Activated naive CD8-positive, alpha-beta T cell treated with anti-CD3 and anti-CD28 coated beads for 36 hours (primary cell): ENCODE measurements at regions not wholly inside any gene's neighbourhood (a gene's known extent, or its start where the extent isn't known, plus 50 kb on each side); places are given as distances from the start of the nearest gene placed in this dataset.

Experiments
- DNase-seq: peaks from one replicate; pipeline ENCODE4 v3.0.0; 2021
- H3K27ac Mint-ChIP-seq: one replicate; pipeline ENCODE4 v1.8.0; 2022; ENCODE audit warnings: mild to moderate bottlenecking, moderate library complexity, mixed read lengths
- H3K27me3 Mint-ChIP-seq: one replicate; pipeline ENCODE4 v1.8.0; 2022; ENCODE audit warnings: mild to moderate bottlenecking, mixed read lengths
- H3K36me3 Mint-ChIP-seq: one replicate; pipeline ENCODE4 v1.8.0; 2021; ENCODE audit warnings: mild to moderate bottlenecking, mixed read lengths
- H3K4me1 Mint-ChIP-seq: one replicate; pipeline ENCODE4 v1.8.0; 2021; ENCODE audit warnings: mixed read lengths
- H3K4me3 Mint-ChIP-seq: one replicate; pipeline ENCODE4 v1.8.0; 2022; ENCODE audit warnings: mild to moderate bottlenecking, moderate library complexity, mixed read lengths
- H3K9me3 Mint-ChIP-seq: one replicate; pipeline ENCODE4 v1.8.0; 2022; ENCODE audit warnings: mixed read lengths

DNA sequence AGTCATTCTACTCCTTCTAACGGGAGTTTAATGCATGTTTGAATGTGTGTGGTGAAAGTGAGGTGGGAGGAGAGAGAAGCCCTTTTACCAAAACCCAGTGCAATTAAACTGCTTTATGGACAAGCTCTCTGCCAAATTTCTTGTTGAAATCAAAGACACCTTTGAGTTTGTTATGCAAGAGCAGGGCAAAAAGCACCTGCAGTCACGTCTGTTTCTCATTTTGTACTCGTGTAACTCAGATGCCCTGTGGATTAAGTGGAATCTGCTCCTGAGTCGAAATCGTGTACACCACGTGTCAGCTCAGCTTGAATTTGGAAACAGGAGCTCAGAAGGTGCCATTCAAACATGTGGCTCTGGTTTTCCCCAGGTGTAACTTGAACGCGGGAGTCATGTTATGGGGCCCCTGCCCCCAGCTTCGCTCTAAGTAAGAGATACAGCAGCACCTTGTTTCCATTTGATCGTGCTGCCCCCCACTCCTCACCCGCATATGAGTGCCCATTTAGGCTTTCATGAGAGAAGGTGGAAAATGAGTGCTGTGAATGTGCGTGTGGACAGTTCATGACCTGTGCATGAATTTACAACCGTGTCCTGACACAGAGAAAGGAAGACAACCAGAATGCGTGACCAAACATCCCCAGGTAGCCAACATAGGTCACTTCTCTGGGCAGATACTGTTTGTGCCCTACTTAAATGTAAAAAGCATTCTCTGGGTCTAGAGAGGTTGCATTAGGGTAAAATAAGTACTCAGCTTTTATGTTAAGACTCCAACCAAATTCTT is 347.0 kb upstream of the SLC30A5 start:
- H3K27ac Mint-ChIP-seq, result no peak overlapping the region
- no peak overlapping the region for H3K4me3 Mint-ChIP-seq
- no peaks in the 10 kb centered on the region for H3K36me3 Mint-ChIP-seq
- peaks cover 8% of the 10 kb centered on the region for H3K4me1 Mint-ChIP-seq
- DNase-seq, result no peak
- H3K27me3 Mint-ChIP-seq, result no peaks in the 10 kb centered on the region
- H3K9me3 Mint-ChIP-seq, result no peaks in the 10 kb centered on the region

DNA sequence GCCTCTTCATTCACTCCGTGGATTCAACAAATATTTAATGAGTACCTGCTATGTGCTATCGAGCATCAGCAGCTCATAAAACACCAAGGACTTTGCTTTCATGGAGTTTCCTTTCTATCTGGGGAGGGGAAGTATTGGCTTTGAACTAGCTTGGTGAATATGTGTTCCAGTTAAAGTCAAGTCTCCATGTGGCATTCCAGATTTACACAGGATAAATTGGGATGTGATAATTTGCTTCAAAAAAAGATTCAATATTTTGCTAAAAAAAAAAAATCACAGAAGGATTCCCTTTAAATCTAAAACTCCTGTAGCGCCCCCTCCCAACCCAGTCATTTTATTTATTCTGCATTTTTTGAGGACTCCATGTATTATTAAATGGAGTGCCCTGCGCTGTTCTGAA is 346.3 kb upstream of the SLC30A5 start:
- Mint-ChIP-seq H3K27me3 (no peaks in the 10 kb centered on the region), H3K4me3 (no peak overlapping the region), H3K4me1 (peaks cover 8% of the 10 kb centered on the region), H3K9me3 (no peaks in the 10 kb centered on the region), H3K27ac (no peak overlapping the region), H3K36me3 (no peaks in the 10 kb centered on the region)
- no peak for DNase-seq

DNA sequence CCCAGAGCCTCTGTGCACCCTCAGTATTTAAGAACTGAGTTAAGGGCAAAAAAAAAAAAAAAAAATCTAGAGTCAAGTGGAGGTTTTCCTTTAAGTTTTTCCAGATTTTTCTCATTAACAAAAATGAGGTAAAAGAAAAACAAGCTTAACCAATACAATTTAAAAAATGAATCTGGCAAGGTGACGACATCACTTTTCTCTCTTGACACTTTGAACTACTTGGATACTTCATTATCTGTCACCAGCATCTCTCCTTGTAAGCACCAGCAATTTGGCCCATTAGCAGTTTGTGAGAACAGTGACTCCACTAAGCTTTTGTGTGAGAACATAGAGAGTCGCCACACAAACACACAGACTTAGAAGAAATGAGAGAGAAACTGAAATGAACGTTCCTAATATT is 345.7 kb upstream of the SLC30A5 start:
- no peaks in the 10 kb centered on the region for H3K9me3 Mint-ChIP-seq
- no peaks in the 10 kb centered on the region for H3K36me3 Mint-ChIP-seq
- no peak overlapping the region for H3K27ac Mint-ChIP-seq
- no peak overlapping the region for H3K4me3 Mint-ChIP-seq
- no peaks in the 10 kb centered on the region for H3K27me3 Mint-ChIP-seq
- DNase-seq, result no peak
- H3K4me1 Mint-ChIP-seq, result peaks cover 8% of the 10 kb centered on the region

DNA sequence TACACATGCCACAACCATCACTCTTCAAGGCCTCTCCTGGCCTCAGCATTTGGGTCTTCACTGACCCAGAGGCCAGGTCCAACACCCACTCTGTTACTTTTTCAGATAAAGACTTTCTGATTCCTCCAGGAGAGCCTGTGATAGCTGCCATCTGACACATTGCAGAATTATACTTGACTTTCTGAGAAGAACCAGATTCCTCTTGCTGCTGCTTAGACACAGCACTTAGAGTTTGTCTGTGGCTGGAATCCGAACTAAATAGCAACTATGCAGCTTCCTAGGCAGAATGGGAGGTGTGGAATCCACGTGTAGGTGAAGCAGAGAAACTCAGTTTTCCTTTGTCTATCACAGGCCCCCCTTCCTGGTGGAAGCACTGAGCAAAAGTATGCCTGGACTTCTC is 344.7 kb upstream of the SLC30A5 start:
- H3K4me1 Mint-ChIP-seq, result peaks cover 9% of the 10 kb centered on the region
- H3K27ac Mint-ChIP-seq, result no peak overlapping the region
- no peak overlapping the region for H3K4me3 Mint-ChIP-seq
- no peaks in the 10 kb centered on the region for H3K36me3 Mint-ChIP-seq
- no peaks in the 10 kb centered on the region for H3K27me3 Mint-ChIP-seq
- no peak for DNase-seq
- H3K9me3 Mint-ChIP-seq, result no peaks in the 10 kb centered on the region

DNA sequence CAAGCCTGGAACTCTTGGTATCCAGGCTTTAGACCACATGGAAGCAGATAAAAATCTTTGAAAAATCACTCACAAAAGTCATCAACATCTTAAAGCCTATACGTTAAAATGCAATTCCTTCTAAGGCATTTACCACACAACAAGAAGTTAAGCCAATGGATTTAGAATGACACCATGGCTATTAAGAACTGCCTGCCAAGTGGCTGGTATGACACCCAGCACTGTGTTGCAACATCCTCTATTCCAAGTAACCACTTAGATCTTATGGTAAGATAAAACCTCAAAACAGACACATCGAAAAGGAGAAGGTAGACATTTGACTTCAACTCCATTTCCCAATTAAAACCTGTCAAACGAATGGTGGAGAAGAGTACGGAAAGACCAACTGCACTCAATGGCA is 344.2 kb upstream of the SLC30A5 start:
- H3K27ac Mint-ChIP-seq, result no peak overlapping the region
- H3K27me3 Mint-ChIP-seq, result no peaks in the 10 kb centered on the region
- DNase-seq, result no peak
- H3K9me3 Mint-ChIP-seq, result no peaks in the 10 kb centered on the region
- H3K4me3 Mint-ChIP-seq, result no peak overlapping the region
- no peaks in the 10 kb centered on the region for H3K36me3 Mint-ChIP-seq
- H3K4me1 Mint-ChIP-seq, result peaks cover 9% of the 10 kb centered on the region

DNA sequence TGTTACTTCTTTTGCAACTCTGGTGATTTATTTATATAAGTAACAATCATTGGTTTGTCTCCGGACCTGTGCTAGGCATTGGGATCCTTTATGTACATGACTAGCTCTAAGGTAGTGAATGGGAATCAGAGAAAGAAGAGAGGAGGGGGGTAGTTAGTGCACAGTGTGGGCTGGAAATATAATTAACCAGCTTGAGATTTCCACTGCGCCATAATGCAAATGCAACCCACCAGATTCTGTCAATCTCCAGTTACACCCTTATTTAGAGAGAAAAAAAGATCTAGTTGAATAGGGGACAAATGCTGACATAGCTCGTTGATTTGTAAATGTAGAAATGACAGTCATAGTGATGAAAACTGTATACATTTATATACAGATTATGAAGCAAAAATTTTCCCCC is 342.2 kb upstream of the SLC30A5 start:
- Mint-ChIP-seq H3K36me3 (no peaks in the 10 kb centered on the region), H3K27me3 (no peaks in the 10 kb centered on the region), H3K27ac (no peak overlapping the region), H3K4me1 (peaks cover 2% of the 10 kb centered on the region), H3K4me3 (no peak overlapping the region), H3K9me3 (peaks cover 1% of the 10 kb centered on the region)
- no peak for DNase-seq

DNA sequence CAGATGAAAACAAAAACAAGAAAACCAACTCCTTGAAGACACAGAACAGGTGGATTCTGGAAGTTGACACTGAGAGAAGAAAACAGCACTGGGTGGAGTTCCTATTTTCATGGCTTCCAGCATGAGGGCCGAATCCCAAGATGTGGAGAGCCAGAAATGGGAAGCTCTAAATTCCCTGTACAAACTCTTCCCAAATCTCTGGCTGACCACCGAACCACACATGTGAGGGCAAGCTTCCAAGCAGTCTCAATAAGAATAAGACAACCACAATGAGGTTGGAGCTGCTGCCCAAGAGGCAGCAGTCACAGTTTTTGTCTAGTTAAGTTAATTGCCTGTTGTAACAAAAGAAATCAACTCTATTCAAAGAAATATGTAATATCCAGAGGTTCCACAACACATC is 339.3 kb upstream of the SLC30A5 start:
- H3K27me3 Mint-ChIP-seq, result no peaks in the 10 kb centered on the region

DNA sequence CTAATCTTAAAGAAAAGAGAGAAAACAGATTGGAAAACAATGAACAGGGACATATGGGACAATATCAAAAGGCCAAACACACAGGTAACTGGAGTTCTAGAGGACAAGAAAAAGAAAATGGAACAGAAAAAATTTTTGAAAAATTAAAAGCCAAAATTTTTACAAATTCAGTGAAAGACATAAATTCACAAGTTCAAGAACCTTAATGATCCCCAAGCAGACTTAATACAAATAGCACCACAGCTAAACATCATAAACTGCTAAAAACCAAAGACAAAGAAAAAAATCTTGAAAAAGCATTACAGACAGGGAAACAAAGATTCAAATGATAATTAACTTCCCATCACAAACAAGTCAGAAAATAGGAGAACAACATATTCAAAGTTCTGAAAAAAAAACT is 338.5 kb upstream of the SLC30A5 start:
- H3K4me1 Mint-ChIP-seq, result peaks cover 2% of the 10 kb centered on the region
- no peaks in the 10 kb centered on the region for H3K36me3 Mint-ChIP-seq
- no peaks in the 10 kb centered on the region for H3K27me3 Mint-ChIP-seq

More for the DNA sequence above, 339.3 kb upstream of the SLC30A5 start:
- Mint-ChIP-seq H3K4me3 (no peak overlapping the region), H3K36me3 (no peaks in the 10 kb centered on the region), H3K9me3 (peaks cover 1% of the 10 kb centered on the region), H3K27ac (no peak overlapping the region), H3K4me1 (peaks cover 2% of the 10 kb centered on the region)
- DNase-seq, result no peak

DNA sequence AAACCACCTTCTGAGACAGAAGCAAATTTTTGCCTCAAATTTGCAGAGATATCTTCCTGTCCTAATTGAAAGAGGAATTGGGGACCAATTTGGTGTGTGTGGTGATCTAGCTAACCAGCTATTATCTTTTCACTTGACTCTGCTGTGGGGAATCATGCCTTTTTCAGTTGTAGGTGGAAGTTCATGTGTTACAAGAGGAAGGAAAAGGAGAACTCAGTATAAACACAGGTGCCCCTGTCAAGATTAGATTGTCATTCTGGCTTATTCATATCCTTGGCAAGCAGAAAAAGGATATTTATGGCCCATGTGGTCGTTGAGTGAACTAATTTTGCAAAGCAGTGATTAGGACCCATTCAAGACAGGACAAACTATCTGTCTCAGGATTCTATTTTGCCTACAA is 336.8 kb upstream of the SLC30A5 start:
- Mint-ChIP-seq H3K4me3 (no peak overlapping the region), H3K27me3 (no peaks in the 10 kb centered on the region), H3K9me3 (peaks cover 1% of the 10 kb centered on the region), H3K27ac (no peak overlapping the region), H3K4me1 (peaks cover 2% of the 10 kb centered on the region), H3K36me3 (no peaks in the 10 kb centered on the region)
- DNase-seq, result no peak

More for the DNA sequence above, 338.5 kb upstream of the SLC30A5 start:
- Mint-ChIP-seq H3K27ac (no peak overlapping the region), H3K4me3 (no peak overlapping the region), H3K9me3 (peaks cover 1% of the 10 kb centered on the region)
- no peak for DNase-seq

DNA sequence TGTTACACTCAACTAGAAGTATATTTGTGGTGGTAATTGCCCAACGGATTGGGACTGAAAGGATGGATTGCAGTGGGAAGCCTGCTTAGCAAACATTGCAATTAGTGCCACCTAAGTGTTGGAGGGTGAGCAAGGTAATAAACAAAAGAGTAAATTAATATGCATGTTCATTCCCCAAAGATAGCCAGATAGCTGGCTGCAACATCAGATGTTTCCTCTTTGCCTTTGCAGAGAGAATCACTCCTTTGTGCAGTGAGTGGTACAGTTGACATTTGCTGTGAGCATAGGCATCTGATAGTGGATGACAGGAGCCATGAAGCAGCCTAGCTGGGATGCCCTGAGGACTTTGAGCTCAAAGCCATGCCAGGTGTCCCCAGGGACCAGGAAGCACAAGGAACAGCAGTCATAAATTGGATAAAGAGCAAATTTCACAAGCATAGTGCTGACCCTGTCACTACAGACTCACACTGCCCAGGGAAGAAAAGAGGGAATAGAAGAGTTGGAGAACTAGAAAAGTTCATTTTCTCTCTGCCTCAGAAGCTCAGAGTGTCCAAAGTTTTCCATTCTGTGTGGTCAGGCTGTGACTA is 336.1 kb upstream of the SLC30A5 start:
- Mint-ChIP-seq H3K27me3 (no peaks in the 10 kb centered on the region), H3K27ac (no peak overlapping the region), H3K4me3 (no peak overlapping the region), H3K4me1 (peaks cover 2% of the 10 kb centered on the region), H3K9me3 (peaks cover 1% of the 10 kb centered on the region), H3K36me3 (no peaks in the 10 kb centered on the region)
- DNase-seq, result no peak

DNA sequence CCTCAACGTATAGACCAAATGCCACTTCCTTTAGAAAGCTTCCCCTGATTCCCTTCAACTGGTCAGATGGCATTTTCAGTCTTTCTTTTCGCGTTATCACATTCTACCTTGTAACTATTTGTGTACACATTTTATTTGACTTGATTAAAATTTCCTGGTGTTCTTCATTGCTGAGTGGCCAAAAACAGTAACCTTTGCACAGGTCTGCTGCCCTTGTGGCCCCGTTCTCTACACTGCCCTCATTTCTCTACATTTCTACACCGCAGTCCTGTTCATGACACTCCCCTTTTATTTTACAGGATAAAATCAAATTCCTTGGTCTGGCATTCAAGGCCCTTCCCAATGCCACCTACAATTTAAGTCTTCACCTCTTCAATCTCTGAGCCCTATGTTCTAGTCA is 334.2 kb upstream of the SLC30A5 start:
- Mint-ChIP-seq H3K27ac (no peak overlapping the region), H3K36me3 (no peaks in the 10 kb centered on the region), H3K4me1 (no peaks in the 10 kb centered on the region), H3K4me3 (no peak overlapping the region), H3K27me3 (no peaks in the 10 kb centered on the region), H3K9me3 (peaks cover 1% of the 10 kb centered on the region)
- DNase-seq, result no peak

DNA sequence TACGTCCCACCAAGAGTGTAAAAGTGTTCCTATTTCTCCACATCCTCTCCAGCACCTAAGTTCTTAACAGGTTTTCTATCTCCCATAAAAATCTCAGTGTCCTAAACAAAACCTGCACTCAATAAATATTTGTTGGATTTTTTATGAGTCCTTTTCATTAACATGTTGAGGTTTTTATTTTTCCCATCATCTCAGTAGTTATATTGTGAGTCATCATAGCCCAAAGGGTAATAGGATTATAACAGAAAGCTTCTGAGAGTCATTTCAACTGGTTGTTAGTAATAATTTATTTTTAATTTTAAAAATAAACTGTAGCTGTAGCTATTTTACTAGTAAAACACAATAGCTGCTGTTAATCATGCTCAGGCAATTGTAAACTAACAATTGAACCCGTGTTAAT is 331.6 kb upstream of the SLC30A5 start:
- no peaks in the 10 kb centered on the region for H3K4me1 Mint-ChIP-seq

DNA sequence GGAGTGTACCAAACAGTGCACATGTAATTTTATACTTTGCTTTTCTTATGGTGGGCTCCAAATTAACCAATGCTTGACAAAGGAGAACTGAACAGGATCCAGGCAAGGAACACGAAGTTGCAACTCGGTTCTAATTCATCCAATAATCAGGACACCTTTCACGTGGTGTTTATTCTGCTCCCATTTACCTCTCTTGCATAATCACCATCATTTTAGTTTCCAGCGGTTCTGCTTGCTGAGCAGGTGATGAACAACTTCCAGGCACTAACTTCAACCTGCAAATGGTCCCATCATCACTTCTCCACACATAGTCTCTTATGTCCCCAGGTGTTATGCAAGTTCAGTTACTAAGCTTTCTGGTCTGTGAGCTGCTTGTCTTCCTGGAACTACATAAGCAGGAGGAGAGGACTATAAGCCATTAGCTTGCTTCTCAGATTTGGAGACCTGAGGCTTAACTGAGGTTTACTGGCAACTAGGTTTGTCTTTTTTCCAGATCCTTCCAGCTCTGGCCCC is 326.8 kb upstream of the SLC30A5 start:
- H3K27ac Mint-ChIP-seq, result no peak overlapping the region
- no peak overlapping the region for H3K4me3 Mint-ChIP-seq
- H3K36me3 Mint-ChIP-seq, result no peaks in the 10 kb centered on the region
- H3K9me3 Mint-ChIP-seq, result no peaks in the 10 kb centered on the region
- H3K4me1 Mint-ChIP-seq, result no peaks in the 10 kb centered on the region
- DNase-seq, result no peak
- H3K27me3 Mint-ChIP-seq, result no peaks in the 10 kb centered on the region

More for the DNA sequence above, 331.6 kb upstream of the SLC30A5 start:
- no peak overlapping the region for H3K4me3 Mint-ChIP-seq
- no peaks in the 10 kb centered on the region for H3K9me3 Mint-ChIP-seq
- no peaks in the 10 kb centered on the region for H3K36me3 Mint-ChIP-seq
- no peak for DNase-seq
- no peak overlapping the region for H3K27ac Mint-ChIP-seq
- no peaks in the 10 kb centered on the region for H3K27me3 Mint-ChIP-seq

DNA sequence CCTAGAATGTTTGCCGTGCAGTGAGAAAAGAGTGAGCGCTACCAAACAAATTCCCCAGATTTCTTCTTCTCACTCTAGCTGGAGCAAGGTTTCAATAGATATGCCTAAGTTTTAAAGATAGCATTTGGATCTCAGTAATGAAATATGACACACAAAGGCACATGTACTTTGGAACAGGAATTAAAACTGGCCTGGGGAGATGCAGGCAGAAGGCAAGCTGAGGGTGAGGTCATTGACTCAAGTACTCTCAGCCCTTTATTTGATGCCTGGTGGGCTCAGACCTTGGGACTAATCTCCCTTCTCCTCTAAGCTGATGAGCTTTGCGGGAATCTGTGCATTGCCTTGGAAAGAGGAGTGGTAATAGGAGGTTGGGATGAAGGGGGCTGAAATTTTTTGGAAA is 323.3 kb upstream of the SLC30A5 start:
- H3K4me1 Mint-ChIP-seq, result no peaks in the 10 kb centered on the region
- H3K4me3 Mint-ChIP-seq, result no peak overlapping the region
- no peaks in the 10 kb centered on the region for H3K27me3 Mint-ChIP-seq

DNA sequence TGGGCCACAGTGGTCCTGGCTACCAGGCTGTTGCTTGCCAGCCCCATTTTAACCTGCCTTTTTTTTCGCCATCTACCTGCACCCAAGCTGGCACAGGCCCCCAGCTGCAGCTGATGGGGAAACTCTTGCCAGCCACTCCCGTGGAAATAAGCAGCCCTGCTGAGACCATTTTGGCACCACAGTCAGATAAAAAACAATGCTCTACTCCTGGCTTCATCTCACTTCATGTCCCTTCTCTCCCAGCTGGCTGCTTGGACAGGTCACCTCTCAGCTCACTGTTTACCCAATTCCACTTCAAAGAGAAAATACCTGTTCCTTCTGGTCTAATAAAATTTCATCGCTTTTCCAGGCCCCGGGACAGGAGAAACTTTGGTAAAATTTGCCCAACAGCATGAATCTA is 322.6 kb upstream of the SLC30A5 start:
- Mint-ChIP-seq H3K9me3 (peaks cover 4% of the 10 kb centered on the region), H3K27me3 (no peaks in the 10 kb centered on the region), H3K27ac (no peak overlapping the region)

More for the DNA sequence above, 323.3 kb upstream of the SLC30A5 start:
- H3K9me3 Mint-ChIP-seq, result peaks cover 4% of the 10 kb centered on the region
- no peak overlapping the region for H3K27ac Mint-ChIP-seq
- DNase-seq, result no peak
- H3K36me3 Mint-ChIP-seq, result peaks cover 4% of the 10 kb centered on the region

DNA sequence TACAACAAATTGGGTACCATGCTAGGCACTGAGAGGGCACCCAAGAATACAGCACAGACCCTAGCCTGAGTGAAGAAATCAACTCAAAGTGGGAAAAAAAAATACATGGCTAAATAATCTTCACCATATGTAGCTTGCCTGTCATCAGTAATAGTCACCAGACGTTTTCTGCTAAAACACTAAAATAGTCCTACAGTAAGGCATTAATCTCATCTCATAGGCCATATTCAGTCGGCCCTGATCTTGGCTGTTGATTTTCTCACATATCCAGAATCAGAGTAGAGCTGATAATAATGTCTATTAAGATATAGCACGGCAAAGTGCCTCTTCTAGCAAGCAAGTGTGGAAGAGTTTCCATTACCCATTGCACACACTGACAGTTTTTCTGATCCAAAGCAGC is 322.1 kb upstream of the SLC30A5 start:
- H3K27me3 Mint-ChIP-seq, result no peaks in the 10 kb centered on the region
- H3K27ac Mint-ChIP-seq, result no peak overlapping the region
- peaks cover 4% of the 10 kb centered on the region for H3K36me3 Mint-ChIP-seq
- no peak overlapping the region for H3K4me3 Mint-ChIP-seq
- H3K9me3 Mint-ChIP-seq, result peaks cover 4% of the 10 kb centered on the region
- DNase-seq, result no peak
- H3K4me1 Mint-ChIP-seq, result no peaks in the 10 kb centered on the region

More for the DNA sequence above, 322.6 kb upstream of the SLC30A5 start:
- DNase-seq, result no peak
- Mint-ChIP-seq H3K4me1 (no peaks in the 10 kb centered on the region), H3K4me3 (no peak overlapping the region), H3K36me3 (peaks cover 4% of the 10 kb centered on the region)
